DMS 273 (cell line): ENCODE measurements at regions not wholly inside any gene's neighbourhood (a gene's known extent, or its start where the extent isn't known, plus 50 kb on each side); places are given as distances from the start of the nearest gene placed in this dataset.

Experiments used
- DNase-seq: peaks from one replicate; lab custom pipeline; 2025; ENCODE audit not compliant: unreplicated experiment; lab: John Stamatoyannopoulos, UW

DNA sequence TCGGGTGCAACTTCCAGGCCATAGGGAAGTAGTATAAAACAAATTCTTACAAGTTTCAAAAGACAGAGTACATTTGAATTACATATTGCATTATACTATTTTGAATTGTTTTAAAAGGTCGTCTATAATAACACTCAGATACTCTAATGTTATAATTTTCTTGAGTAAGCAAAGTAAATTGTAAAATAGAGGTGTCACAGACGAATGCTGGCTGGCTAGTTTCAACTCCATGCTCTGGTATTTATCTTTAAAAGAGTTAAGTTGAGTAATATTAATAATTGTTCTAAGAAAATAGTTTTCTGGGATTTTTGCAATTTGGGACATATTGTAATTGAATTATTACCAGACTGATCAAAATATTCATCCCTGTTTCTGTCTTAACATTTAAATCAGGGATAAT lies 764.9 kb downstream of the TECRL start:
- no peak for DNase-seq

- DNase-seq = no peak
These were observed 772.0 kb downstream of the TECRL start for GRCh38 chr4:63637270-63637669.

GRCh38 chr4:63632858-63633257 lies 776.4 kb downstream of the TECRL start:
- DNase-seq = no peak

- peak; percentile 96 for DNase-seq
These were observed 789.0 kb downstream of the TECRL start for GRCh38 chr4:63620271-63620670.

- DNase-seq = peak; percentile 38
These were observed 789.5 kb downstream of the TECRL start for GRCh38 chr4:63619771-63620170.

GRCh38 chr4:63618883-63619718 lies 790.1 kb downstream of the TECRL start:
- peak; percentile 44 for DNase-seq

DNA sequence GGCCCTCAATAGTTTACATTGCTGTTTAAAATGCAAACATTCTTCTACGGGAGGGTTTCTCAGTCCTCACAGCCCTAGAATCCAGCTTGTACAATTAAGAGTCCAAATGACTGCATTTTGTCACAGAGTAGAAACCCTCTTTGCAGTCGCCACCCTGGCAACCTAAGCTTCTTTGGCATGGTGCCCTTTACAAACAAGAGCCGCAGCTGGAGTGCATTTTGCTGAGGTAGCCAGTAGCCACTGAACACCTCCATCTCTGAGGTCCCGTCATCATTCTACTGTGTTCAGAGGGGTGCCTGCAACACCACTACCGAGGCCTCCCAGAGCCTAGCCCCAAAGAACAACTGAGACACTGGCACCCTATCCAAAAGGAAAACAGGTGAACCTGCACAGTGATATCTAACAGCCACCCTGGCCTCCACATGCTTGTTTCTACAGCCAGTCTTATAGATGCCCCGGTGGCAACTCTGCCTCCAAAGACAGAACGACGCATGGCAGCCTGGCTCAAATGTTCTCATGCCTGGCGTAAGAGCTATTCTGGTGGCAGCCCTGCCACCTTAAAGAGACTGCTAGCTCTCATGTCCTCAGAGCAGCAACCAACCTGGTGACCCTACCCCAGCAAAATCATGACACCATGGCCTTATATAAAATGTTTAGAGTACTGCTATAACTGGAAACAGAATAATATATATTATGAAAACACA lies 801.9 kb downstream of the TECRL start:
- DNase-seq = peak; percentile 31

DNA sequence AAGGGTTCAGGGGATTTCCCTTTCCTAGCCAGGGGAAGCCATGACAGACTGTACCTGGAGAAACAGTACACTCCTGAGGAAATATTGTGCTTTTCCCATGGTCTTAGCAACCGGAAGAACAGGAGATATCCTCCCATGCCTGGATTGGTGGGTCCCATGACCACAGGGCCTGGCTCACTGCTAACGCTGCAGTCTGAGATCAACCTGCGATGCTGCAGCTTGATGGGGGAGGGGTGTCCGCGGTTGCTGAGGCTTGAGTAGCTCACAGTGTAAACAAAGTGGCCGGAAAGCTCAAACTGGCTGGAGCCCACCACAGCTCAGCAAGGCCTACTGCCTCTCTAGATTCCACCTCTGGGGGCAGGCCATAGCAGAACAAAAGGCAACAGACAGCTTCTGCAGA lies 819.5 kb downstream of the TECRL start:
- no peak for DNase-seq

DNA sequence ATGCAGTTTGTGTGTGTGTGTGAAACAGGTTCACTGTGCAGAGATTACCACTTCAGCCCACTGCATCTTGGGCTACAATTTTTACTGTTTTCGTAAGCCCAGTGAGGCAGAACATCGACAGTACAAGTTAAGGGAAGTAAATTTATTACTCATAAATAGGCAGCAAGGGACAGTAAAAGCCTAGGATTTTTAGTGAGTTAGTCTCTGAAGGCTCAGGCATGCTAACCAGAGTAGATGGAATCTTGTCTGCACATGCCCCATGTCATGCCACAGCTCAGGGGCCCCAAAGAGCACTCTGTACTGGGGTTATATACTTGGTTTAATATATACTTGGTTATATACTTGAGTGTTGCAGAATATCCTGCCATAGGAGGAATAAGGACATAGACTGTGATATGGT lies 825.7 kb downstream of the TECRL start:
- no peak for DNase-seq

- no peak for DNase-seq
These were observed 826.2 kb downstream of the TECRL start for GRCh38 chr4:63583007-63583406.

DNA sequence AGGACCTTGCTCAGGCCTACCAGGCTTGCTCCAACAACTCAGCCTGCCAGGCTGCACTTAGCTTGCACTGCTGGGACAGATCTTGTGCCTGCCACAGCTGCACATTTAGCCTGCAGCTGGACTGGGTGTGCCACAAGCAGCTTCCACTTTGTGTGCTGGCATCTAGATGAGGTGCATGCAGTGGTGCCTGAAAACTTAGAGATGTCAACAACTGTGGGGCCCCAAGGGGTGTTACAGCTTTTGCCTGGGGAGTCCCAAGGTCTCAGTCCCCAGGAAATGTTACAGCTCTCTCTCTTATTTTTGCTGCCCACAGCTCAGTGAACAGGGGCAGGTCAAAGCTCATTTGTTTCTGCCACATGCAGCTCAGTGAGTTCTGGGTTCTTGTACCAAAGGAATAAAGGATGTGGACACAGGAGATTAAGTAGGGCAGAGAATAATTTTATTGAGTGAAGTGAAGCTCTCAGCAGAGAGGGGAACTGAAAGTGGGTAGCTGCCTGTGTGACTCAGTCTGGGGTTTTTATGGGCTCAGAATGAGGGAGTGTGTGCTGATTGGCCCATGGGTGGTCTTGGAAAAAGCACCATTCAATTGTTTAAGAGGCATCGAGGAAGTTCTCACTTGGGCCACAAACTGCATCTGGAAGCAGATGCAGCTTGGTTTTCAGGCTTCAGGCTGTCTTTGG lies 828.3 kb downstream of the TECRL start:
- DNase-seq = no peak

DNA sequence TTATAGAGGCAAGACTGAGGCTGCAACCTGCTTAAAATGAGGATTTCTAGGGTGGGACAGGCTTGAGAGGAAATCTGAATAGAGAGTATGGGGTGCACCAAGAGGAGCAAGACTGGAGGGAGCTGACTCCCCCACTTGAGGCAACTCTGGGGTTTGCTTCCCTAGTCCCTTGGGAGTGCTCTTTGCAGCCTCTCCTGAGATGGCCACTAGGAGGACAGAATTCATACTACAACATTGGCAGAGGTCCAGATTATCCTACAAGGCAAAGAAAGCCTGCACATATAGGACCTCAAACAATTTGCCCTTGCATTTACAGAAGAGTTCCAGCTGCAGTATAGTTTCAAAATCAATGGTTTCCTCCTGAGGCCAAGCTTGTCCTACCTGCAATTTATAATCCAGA lies 830.9 kb downstream of the TECRL start:
- DNase-seq = peak; percentile 38

DNA sequence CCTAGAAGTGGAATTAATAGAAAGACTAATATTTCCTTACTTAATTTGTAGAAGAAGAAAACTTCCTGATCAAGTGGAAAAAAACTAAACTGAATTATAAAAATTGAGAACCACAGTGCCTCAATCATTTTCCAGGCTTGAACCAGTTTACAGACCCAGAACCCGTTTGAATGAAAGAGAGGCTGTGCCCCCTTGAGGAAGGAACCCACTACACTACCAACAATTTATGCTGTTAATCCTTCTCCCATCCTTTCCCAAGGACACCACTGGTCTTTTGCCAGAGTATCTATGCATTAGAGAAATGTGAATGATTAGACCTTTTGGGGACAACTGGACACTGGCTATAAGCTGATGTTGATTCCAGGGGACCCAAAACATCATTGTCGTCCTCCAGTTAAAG lies 842.6 kb downstream of the TECRL start:
- DNase-seq = no peak

DNA sequence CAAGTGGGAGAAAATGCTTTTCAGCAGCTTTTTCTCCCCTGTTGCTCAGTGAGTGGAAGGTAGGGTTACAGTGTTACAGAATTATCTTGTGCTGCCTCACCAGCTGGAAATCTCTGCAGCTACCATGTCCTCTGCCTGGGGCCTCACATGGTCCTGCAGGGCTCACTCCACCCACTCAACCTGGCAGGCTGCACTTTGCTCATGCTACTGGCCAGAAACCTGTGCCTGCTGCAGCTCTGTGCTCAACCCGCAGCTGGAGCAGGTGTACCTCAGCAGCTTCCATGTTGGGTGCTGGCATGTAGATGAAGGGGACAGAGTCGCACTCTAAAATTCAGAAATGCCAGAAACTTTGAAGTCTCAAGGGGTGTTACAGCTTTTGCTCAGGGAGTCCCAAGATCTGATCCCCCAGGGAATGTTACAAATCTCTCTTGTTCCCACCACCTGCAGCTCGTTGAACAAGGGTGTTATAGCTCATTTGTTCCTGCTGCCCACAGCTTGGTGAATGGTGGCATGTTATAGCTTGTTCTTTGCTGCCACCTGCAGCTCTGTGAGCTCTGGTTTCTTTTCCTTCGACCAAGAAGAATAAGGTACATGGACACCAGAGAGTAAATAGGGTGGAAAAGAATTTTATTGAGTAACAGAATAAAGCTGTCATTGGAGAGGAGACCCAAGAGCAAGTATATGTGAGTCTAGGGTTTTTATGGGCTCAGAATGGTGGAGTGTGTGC lies 845.8 kb downstream of the TECRL start:
- DNase-seq = peak; percentile 15

DNA sequence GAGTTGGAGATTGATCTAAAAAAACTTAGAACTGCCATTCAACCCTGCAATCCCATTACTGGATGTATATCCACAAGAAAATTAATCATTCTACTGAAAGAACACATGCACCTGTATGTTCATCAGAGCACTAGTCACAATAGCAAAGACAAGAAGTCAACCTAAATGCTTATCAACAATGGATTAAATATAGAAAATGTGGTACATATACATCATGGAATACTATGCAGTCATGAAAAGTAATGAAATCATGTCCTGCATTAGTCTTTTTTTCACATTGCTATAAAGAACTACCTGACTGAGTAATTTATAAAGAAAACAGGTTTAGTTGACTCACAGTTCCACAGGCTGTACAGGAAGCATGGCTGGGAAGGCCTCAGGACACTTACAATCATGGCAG lies 850.5 kb downstream of the TECRL start:
- DNase-seq = no peak

DNA sequence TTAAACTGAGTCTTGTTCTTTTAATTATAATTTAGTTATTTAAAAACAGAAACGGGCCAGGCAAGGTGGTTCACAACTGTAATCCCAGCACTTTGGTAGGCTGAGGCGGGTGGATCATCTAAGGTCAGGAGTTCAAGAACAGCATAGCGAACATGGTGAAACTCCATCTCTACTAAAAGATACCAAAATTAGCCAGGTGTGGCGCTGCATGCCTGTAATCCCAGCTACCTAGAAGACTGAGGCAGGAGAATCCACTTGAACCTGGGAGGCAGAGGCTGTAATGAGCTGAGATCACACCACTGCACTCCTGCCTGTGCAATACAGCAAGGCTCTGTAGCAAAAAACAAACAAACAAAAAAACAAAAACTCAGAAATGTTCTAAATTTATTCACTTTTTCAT lies 852.9 kb downstream of the TECRL start:
- no peak for DNase-seq

GRCh38 chr4:63553123-63553522 lies 856.1 kb downstream of the TECRL start:
- DNase-seq = no peak

DNA sequence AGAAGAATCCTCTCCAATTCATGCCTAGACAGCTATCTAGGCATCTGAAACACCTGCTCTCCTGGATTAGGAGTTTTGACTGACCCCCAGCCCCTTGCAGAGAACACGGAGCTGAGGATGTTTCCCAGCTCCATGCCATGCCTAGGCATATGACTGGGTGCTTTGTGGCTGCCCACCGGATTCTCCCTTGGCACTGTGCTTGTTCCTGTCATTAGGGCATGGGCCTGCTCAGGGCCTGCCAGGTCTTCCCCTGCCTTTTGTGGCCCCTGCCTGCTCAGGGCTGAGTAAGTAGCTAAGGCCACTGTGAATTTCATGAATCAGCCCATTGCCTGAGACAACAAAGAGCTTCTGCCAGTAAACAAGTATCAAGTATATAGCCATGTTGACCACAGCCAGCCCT lies 867.4 kb downstream of the TECRL start:
- DNase-seq = no peak

DNA sequence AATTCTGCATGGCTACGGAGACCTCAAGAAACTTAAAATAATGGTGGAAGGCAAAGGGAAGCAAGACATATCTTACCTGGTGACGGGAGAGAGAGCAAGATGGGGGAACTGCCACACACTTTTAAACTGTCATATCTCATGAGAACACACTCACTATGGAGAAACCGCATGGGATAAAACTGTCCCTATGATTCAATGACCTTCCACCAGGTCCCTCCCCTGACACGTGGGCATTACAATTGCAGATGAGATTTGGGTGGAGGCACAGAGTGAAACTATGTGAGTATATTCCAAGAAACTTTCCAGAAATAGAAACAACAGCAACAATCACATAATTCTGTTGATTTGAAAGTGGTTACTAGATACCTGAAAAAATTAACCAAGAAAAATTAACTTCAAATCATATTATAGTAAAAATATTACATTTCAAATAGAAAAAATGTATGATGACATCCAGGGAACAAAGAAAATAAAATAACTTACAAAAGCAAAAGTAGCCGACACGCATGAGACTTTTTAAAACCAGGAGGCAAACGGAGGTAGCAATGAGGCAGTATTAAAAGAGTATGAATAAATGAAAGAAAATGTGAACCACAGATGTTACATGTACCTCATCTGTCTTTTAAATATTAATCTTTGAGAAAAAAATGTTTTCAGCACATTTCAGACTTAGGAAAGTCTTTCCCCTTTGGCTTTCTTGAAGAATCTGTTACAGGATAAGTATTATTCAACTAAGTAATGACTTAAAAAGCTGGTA lies 879.5 kb downstream of the TECRL start:
- DNase-seq = no peak

DNA sequence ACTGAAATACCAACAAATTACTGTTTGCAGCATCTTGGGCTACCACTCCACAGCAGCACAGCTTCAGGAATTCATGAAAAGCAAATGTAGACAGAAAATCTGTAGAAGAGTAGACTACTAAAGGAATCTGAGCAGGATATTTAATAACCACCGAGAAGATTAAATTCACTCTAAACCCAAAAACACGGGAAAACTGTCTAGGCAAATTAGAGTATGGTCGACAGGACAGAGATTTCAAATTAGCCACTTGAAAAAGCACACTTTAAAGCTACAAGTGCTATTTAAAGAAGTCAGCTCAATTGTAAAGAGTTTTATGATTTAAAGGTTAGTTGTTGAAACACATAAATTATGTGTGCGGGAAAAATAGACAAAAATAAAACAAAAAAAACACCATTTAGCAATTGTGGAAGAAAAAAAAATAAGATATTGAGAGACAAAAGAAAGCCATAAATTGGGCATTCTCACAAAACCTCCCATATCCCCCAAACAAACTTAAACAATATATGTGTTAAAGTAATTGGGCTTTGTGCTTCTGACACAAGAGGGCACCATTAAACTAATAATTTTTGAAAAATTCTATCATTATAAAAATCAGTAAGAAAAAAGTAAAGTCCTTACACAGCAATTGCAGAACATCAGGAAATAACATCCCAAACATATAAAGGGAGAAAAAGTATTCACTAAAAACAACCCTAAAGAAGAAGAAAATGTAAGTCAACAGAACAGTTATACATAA lies 880.8 kb downstream of the TECRL start:
- DNase-seq = peak; percentile 35
